Hematopoietic multipotent progenitor cell treated with erythropoietin and hydrocortisone succinate and interleukin-3 and kit ligand, for 15 days (in vitro differentiated cells): ENCODE measurements at regions not wholly inside any gene's neighbourhood (a gene's known extent, or its start where the extent isn't known, plus 50 kb on each side); places are given as distances from the start of the nearest gene placed in this dataset.
A peak's percentile ranks its signal among the peaks of the same experiment; 100 is the strongest.

ENCODE experiments used
- DNase-seq: peaks from one replicate; pipeline ENCODE4 v3.0.0-alpha.2; 2015; ENCODE audit warnings: low spot score

DNA sequence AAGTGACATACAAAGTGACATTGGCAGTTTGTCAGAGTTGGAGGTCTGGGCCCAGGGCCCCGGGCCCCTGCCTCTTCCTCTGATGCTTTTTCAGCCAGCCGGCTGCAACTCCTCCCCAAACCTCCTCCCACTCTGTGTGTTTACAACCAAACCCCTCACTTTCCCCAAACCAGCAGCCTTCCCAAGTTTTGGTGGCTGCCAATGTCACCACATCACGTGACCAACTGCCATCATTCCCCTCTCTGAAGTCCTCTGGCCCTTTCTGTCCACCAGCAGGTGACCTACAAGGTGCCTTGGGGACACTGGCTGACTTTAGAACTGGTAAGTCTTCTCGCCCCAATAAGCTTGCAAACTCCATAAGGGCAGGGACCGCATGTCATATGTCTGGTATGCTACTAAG is 357.7 kb downstream of the BCOR start:
- no peak for DNase-seq

DNA sequence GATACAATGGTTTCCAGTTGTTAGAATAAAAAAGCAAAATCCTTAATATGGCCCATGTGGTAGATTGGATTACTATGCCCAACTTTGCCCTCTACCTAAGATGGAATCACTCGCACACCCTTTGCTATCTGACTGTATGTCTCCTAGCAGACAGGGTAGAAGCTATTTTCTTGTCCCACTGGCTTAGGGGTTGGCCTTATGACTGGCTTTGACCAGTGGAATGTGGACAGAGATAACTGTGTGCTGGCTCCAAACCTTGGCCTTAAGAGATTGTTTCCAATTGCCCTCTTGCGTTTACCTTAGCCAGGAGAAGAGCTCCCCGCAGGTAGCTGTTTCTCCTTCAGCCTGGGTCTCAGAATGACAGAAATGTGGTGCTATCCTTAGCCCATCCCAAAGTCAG is 355.9 kb downstream of the BCOR start:
- DNase-seq, result no peak

DNA sequence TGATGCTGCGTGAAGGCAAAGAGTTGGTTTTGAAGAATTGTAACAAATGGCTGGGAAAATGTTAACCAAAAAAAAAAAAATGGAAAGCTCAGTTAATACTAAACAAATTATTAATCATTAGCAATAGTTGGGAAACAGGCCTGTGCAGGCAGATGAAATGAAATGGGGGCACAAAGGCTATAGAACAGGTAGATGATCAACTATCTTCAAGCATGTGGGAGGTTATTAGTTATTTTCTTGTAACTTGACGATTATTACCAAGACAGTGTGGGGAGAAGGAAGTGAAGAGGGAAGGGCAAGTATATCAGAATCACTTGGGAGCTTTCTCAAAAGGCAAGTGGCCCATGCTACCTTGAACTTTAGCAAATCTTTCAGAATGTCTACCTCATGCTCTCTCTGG is 351.9 kb downstream of the BCOR start:
- DNase-seq, result no peak

- DNase-seq, result no peak
Observed at GRCh38 chrX:39749135-39749534, 348.6 kb downstream of the BCOR start.

DNA sequence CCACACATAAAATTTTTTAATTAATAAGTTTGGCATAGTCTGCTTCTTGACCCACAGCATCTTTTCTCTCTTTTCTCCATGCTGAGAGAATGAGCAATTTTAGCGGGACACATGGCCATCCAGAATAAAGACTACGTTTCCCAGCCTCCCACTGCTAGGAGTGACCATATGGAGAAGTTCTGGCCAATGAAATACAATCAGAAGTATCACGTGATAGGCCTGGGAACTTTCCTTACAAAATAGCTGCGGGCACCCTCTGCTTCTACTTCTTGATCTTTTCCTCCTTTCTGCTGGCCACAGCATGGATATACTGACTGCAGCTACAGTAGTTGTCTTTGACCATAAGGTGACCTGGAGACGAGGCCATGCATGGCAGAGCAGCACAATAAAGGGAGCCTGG is 348.0 kb downstream of the BCOR start:
- DNase-seq, result no peak

- no peak for DNase-seq
Observed at GRCh38 chrX:39750256-39750790, 347.4 kb downstream of the BCOR start.

DNA sequence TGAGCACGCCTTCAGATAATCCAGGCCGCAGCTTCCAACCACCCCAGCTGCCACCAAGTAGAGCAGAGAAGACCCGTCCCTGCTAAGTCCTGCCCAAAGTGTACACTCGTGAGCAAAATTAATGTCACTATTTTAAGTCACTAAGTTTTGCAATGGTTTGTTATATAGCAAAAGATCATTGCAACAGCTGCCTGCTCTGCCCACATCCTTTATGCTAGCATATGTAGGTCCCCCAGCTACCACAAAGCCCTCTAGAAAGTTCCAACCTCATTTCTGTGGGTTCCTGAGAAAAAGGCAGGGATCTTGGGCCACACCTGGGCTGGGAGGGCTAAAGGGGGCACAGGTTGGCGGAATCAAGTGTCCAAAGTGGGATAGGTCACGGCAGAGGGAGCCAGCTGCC is 346.9 kb downstream of the BCOR start:
- no peak for DNase-seq

DNA sequence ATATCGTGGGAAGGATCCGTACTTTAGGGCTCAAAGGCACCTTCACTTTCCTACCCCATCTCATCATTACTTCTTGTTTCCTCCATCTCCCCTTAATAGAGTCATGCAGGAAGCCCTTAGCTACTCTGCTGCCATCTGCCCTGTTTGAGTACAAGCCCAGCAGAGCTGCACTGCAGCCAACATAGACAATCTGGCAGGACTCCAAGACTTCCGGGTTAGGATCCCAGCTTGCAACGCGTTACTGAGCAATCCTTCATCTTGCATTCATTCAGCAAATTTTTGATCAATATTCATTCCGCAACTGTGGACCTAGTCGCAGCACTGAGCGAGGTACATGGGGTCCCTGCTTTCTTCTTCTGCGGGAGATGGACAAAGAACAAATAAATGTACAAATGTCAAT is 344.9 kb downstream of the BCOR start:
- no peak for DNase-seq

DNA sequence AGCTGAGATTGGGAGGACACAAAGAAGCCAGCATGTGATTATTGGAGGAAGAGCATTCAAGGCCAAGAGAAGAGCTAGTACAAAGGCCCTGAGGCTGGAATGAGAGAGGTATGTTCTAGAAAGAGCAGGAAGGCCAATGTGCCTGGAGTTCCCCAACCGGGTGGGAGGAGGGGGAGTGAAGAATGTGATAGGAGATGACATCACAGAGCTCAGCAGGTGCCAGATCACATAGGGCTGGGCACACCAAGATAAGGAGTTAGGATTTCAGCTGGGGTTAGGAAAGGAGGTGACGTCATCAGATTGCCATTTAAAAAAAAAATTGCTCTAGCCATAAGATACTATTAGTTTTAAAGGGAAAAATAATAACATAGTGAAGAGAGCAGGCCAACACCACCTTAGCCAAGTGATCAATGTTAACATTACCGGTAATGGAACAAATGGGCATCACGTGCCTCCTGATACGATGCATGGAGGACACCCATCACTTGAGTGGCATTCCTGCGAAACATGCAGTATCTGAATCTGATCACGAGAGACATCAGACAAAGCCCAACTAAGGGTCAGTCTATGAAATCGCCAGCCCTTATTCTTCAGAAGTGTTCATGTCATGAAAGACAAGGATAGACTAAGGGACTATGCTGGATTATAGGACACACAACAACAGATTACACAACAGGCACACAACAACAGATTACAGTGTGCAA is 344.3 kb downstream of the BCOR start:
- no peak for DNase-seq

DNA sequence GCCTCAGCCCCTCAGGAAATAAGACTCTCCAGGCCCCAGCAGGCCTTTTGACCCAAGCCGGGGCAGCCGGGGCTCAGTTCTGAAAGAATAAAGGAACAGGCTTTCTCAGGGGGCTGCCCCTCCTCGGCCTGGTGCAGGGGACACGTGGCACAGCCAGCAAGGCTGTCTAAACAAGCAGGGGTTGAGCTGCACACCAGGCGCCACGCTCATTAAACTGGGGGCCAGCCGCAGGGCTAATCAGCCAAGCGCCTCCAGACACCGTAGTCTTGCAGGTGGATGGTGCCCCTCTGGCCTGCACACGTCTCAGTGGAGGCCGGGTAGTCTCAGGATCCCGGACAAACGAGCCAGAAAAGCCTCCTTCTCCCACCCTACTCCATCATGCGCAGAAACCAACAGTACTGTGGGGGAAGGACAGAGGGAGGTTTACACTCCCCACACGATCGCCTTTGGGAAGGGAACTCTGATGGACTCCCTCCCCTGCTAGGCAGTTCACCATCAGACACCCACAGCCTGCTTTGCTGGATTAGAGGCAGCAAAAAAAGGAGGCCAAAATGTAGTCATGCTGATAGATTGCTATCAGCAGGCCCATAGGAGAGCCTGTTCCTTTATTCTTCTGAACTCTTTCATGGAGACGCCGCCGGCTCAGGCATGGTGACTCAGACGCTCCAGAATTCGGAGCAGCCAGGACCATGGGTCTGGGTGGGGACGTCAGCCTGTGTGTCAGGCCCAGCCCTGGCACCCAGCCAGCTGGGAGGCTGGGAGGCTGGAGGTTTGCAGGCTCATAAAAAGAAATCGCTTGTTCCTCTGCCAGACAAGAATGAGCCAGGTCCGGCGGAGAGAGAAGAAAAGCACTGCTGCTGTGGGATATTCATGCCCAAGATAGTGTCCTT is 342.4 kb downstream of the BCOR start:
- DNase-seq, result peak; percentile 2

GRCh38 chrX:39756086-39756883 is 341.5 kb downstream of the BCOR start:
- no peak for DNase-seq

- no peak for DNase-seq
Observed at GRCh38 chrX:39757971-39758370, 339.8 kb downstream of the BCOR start.

GRCh38 chrX:39758791-39759525 is 338.8 kb downstream of the BCOR start:
- DNase-seq, result no peak

- DNase-seq, result no peak
Observed at GRCh38 chrX:39759526-39760224, 338.1 kb downstream of the BCOR start.

DNA sequence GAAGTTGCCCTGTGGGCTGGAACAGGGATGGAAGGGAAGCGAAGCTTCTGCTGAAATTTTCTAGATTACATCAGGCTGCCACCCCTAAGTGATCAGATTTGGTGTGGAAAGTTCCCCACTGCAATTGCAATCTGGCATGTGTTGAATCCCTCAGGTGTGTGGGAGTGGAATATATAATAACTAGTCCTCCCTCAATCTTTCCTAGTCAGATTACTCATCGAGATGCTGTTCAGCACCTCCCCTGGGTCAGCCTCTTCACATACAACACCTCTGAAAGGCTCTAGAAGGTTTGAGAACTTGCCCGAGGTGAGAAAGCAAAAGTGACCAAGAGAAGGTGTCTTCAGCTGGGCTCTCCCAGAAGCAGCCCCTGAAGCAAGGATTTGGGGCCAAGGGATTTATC is 336.8 kb downstream of the BCOR start:
- no peak for DNase-seq

DNA sequence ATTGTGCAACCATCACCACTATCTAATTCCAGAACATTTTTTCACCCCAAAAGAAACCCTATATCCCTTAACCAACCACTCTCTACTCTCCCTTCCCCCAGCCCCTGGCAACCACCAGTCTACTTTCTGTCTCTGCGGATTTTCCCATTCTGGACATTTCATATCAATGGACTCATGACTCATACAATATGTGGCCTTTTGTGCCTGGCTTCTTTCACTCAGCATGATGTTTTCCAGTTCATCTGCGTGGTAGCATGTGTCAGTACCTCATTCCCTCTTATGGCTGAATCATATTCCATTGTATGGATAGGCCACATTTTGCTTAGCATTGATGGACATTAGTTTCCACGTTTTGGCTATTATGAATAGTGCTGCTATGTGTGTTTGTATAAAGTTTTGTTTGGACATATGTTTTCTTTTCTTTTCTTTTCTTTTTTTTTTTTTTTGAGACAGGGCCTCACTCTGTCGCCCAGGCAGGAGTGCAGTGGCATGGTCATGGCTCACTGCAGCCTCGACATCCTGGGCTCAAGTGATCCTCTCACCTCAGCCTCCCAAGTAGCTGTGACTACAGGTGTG is 335.4 kb downstream of the BCOR start:
- DNase-seq, result no peak

DNA sequence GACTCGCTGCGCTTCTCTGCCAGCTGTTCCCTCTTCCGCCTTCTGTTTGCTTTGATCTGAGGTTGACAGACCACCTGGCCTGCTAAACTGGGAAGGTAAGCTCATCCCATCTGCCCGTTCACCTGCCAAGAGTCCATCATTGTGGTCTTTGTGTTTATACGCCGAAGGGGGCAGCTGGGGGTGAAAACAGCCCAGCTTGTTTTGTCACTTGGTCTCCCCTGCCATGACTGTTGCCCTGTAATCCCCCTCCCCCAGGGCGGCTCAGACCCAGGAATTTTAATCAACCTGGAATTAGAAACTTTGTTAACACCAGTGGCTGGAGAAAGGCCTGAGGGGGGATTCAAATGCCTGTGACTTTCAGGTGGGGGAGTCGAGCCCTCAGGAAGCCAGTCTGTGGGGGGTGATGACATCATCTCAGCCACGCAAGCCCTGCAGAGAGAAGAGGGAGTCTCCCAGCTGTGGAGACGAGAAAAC is 333.3 kb downstream of the BCOR start:
- DNase-seq, result no peak

- no peak for DNase-seq
Observed at GRCh38 chrX:39765327-39765726, 332.4 kb downstream of the BCOR start.

- DNase-seq, result no peak
Observed at GRCh38 chrX:39766085-39766726, 331.6 kb downstream of the BCOR start.

GRCh38 chrX:39766855-39767254 is 330.9 kb downstream of the BCOR start:
- no peak for DNase-seq
